ENCODE measurements at regions not wholly inside any gene's neighbourhood (a gene's known extent, or its start where the extent isn't known, plus 50 kb on each side); places are given as distances from the start of the nearest gene placed in this dataset.

- no peak overlapping the region for H3K4me3 ChIP-seq (ENCODE audit: extremely low read depth in 1 of 4, insufficient read depth in 2 of 4, low read depth in 3 of 4, low read length in 4 of 4)
- H4K8ac ChIP-seq (ENCODE audit: extremely low read depth, insufficient read depth, low read length): no peak overlapping the region
- no peak overlapping the region for H3K4me2 ChIP-seq (ENCODE audit: insufficient read depth in 1 of 2, low read depth in 2 of 2, low read length in 2 of 2)
- no peak overlapping the region for H4K91ac ChIP-seq (replicated peaks; ENCODE audit: insufficient read length, low read length)
- no peaks in the 10 kb centered on the region for H3K36me3 ChIP-seq (ENCODE audit: control insufficient read depth in 2 of 4, insufficient read depth in 4 of 4, low read length in 3 of 4)
- TF ChIP-seq SP1 (IDR thresholded peaks at IDR 0.05; ENCODE audit: low read depth, low read length) (no peak), TEAD4 (IDR thresholded peaks at IDR 0.05; ENCODE audit: low read depth, low read length) (no peak), ATF2 (IDR thresholded peaks at IDR 0.05; ENCODE audit: low read length) (no peak), SIX5 (IDR thresholded peaks at IDR 0.05; ENCODE audit: low read depth, low read length) (no peak), CHD1 (IDR thresholded peaks at IDR 0.05; ENCODE audit: low read depth, low read length) (no peak), SIRT6 (IDR thresholded peaks at IDR 0.05; ENCODE audit: low read length) (no peak)
- TF ChIP-seq, protein P1, sequence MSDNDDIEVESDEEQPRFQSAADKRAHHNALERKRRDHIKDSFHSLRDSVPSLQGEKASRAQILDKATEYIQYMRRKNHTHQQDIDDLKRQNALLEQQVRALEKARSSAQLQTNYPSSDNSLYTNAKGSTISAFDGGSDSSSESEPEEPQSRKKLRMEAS (IDR thresholded peaks at IDR 0.05): no peak
- H3K4ac ChIP-seq (replicated peaks; ENCODE audit: insufficient read length, low read depth, low read length): no peak overlapping the region
- no peak overlapping the region for H2BK20ac ChIP-seq (ENCODE audit: low read length)
- peaks cover 3 to 4% of the 10 kb centered on the region in 2 experiments; a peak in 2 of 4 replicates for H3K9me3 ChIP-seq (ENCODE audit: insufficient read depth in 2 of 2, low read depth in 1 of 2, low read length in 1 of 2)
- CTCF ChIA-PET (ENCODE audit: partially characterized antibody): no interaction called here
- DNase-seq (ENCODE audit: low read depth in 1 of 2, low spot score in 2 of 2): no peak
- no peak overlapping the region for H2BK15ac ChIP-seq (ENCODE audit: low read length)
- no peaks in the 10 kb centered on the region for H3K79me1 ChIP-seq (ENCODE audit: low read depth, low read length)
- H2BK120ac ChIP-seq (replicated peaks; ENCODE audit: low read depth, low read length): no peak overlapping the region
- no peak for FAIRE-seq
- H3K23me2 ChIP-seq (ENCODE audit: low read depth, low read length): no peaks in the 10 kb centered on the region
- H3K18ac ChIP-seq (ENCODE audit: extremely low read depth, low read length): no peak overlapping the region
- POLR2A ChIA-PET (ENCODE audit: partially characterized antibody): no interaction called here
- H3K27me3 ChIP-seq (replicated peaks in 1 of 4; ENCODE audit: control insufficient read depth in 3 of 4, extremely low read depth in 1 of 4, insufficient read depth in 3 of 4, low read length in 3 of 4): 0 out of 7 replicates have a peak, but pooled peaks cover 0 to 4% (median 0%) of the 10 kb centered on the region in 4 experiments
- H2AK5ac ChIP-seq (ENCODE audit: low read depth, low read length): no peak overlapping the region
- no peak overlapping the region for H3K23ac ChIP-seq (ENCODE audit: insufficient read length)
- WGBS, 2 experiments (ENCODE audit: extremely low coverage in 1 of 2, insufficient coverage in 1 of 2, insufficient read length in 1 of 2, insufficient replicate concordance in 2 of 2, low coverage in 1 of 2, low lambda C conversion rate in 2 of 2, missing lambda C conversion rate in 1 of 2): 79% methylated on average over 3 of the region's 3 CpGs; no CpG with 5 or more reads in 1 of the 2 experiments
- no peak overlapping the region for H2AFZ ChIP-seq (ENCODE audit: low read length)
- no peak overlapping the region for H3K14ac ChIP-seq (ENCODE audit: insufficient read length)
- no peak overlapping the region for H3K56ac ChIP-seq (replicated peaks; ENCODE audit: insufficient read length, low read depth, low read length)
- H4K20me1 ChIP-seq (replicated peaks in 1 of 2; ENCODE audit: control insufficient read depth in 1 of 2, insufficient read depth in 2 of 2, low read length in 2 of 2): no peaks in the 10 kb centered on the region
- H3K79me2 ChIP-seq (ENCODE audit: control insufficient read depth in 1 of 2, insufficient read depth in 2 of 2, low read length in 2 of 2): no peaks in the 10 kb centered on the region
- H4K5ac ChIP-seq (ENCODE audit: insufficient read length, low read depth, low read length): no peak overlapping the region
- H3K9ac ChIP-seq (replicated peaks in 1 of 4; ENCODE audit: extremely low read depth in 1 of 4, low read depth in 3 of 4, low read length in 3 of 4): no peak overlapping the region
- no peak overlapping the region for H2BK5ac ChIP-seq (ENCODE audit: low read depth, low read length)
- no peaks in the 10 kb centered on the region; a peak in 1 of 7 replicates for H3K4me1 ChIP-seq (replicated peaks in 1 of 4; ENCODE audit: control insufficient read depth in 3 of 4, insufficient read depth in 4 of 4, low read length in 3 of 4)
- no peak overlapping the region for H2BK12ac ChIP-seq (ENCODE audit: low read depth, low read length)
- no peak overlapping the region for H3K27ac ChIP-seq (ENCODE audit: low read depth, low read length)
Observed at GRCh38 chr1:157915859-157916258, 74.3 kb upstream of the CD5L start.
